HepG2 (cell line): ENCODE measurements at regions not wholly inside any gene's neighbourhood (a gene's known extent, or its start where the extent isn't known, plus 50 kb on each side); places are given as distances from the start of the nearest gene placed in this dataset.

Source experiments
- ATAC-seq: fragments of 200-7000 bp; cut with Tn5 transposase; 3 replicates; pipeline ENCODE4 v1.9.1; 2020; ENCODE audit warnings: mild to moderate bottlenecking, moderate library complexity
- BruUV-seq: library from RNA; stranded (reverse); fragments of 400-500 nt; replicated peaks from 2 replicates; lab custom pipeline; 2021; lab: Mats Ljungman, UMichigan
- CTCF ChIA-PET: fragments of 300-600 bp; formaldehyde crosslinking; extraction: SDS; loops from one replicate; lab custom pipeline; 2021; ENCODE audit warnings: low total read pairs, inconsistent platforms, low intra/inter-chr PET ratio; lab: Yijun Ruan, JAX
- POLR2A ChIA-PET: fragments of 350-600 bp; sonication (Branson Sonifier 250); formaldehyde crosslinking; loops from one replicate; lab custom pipeline; 2020; ENCODE audit warnings: antibody characterized with exemption, inconsistent platforms; lab: Yijun Ruan, JAX
- DNase-seq: peaks from one replicate; pipeline ENCODE4 v3.0.0-alpha.2; 2015; ENCODE audit warnings: low spot score
- FAIRE-seq: peaks from 3 replicates; lab custom pipeline; 2011; peaks lifted over from hg19 to GRCh38; lab: Jason Lieb, UNC
- H2AFZ ChIP-seq: one replicate; pipeline ENCODE4 v1.6.1; 2011; ENCODE audit warnings: low read length, inconsistent platforms
- H3K27ac ChIP-seq: fragments of 300-600 bp; 3 replicates; pipeline ENCODE4 v1.8.0; 2011; ENCODE audit warnings: mixed run types, mild to moderate bottlenecking, mixed read lengths, low read length, inconsistent platforms; ENCODE audit not compliant: insufficient read depth; ENCODE audit errors: extremely low read length
- H3K27me3 ChIP-seq, 2 experiments: fragments of 200-600 bp in 1 of 2; 2 replicates in 1 of 2; 3 replicates in 1 of 2; pipeline versions ENCODE4 v1.6.0 to v1.8.0; 2011; ENCODE audit warnings: low read length in 2 of 2, mild to moderate bottlenecking in 2 of 2, moderate library complexity in 2 of 2, inconsistent platforms in 1 of 2; ENCODE audit not compliant: insufficient read depth in 2 of 2, control insufficient read depth in 1 of 2
- H3K36me3 ChIP-seq, 2 experiments: fragments of 200-600 bp in 1 of 2; replicated peaks in 1 of 2; 2 replicates in 1 of 2; 3 replicates in 1 of 2; pipeline versions ENCODE4 v1.5.1 to v1.8.0; 2011; ENCODE audit warnings: low read length in 2 of 2, inconsistent platforms in 1 of 2; ENCODE audit not compliant: insufficient read depth in 2 of 2, control insufficient read depth in 1 of 2
- H3K4me1 ChIP-seq: 2 replicates; pipeline ENCODE4 v1.5.1; 2012; ENCODE audit warnings: low read length, inconsistent platforms; ENCODE audit not compliant: insufficient read depth
- H3K4me2 ChIP-seq: 2 replicates; pipeline ENCODE4 v1.6.0; 2011; ENCODE audit warnings: low read depth, low read length, inconsistent platforms
- H3K4me3 ChIP-seq, 3 experiments: fragments of 200-600 bp in 1 of 3; sonication (generic), shearing (Covaris generic) in 1 of 3; replicated peaks in 1 of 3; 2 replicates each; pipeline ENCODE4 v1.5.1; 2011 to 2016; ENCODE audit warnings: low read length in 3 of 3, inconsistent platforms in 2 of 3, low read depth in 2 of 3, mild to moderate bottlenecking in 2 of 3, control low read depth in 1 of 3, mixed read lengths in 1 of 3; ENCODE audit not compliant: insufficient read depth in 1 of 3
- H3K79me2 ChIP-seq: one replicate; pipeline ENCODE4 v1.6.1; 2011; ENCODE audit warnings: low read length, inconsistent platforms; ENCODE audit not compliant: insufficient read depth
- H3K9ac ChIP-seq: 2 replicates; pipeline ENCODE4 v1.6.0; 2011; ENCODE audit warnings: mild to moderate bottlenecking, low read depth, low read length, inconsistent platforms; ENCODE audit not compliant: insufficient read depth
- H3K9me3 ChIP-seq: 2 replicates; pipeline ENCODE4 v1.5.1; 2012; ENCODE audit warnings: mild to moderate bottlenecking, low read length
- H4K20me1 ChIP-seq: 2 replicates; pipeline ENCODE4 v1.6.0; 2011; ENCODE audit warnings: inconsistent platforms, mild to moderate bottlenecking, low read length, moderate library complexity; ENCODE audit not compliant: insufficient read depth
- NCOA5 ChIP-seq: sonication (generic); formaldehyde crosslinking; IDR thresholded peaks from 2 replicates; pipeline ENCODE4 v1.4.0; 2020; ENCODE audit warnings: missing genetic modification reagents
- NFE2L1 ChIP-seq: sonication (generic); formaldehyde crosslinking; IDR thresholded peaks from 2 replicates; pipeline ENCODE4 v1.4.0; 2020; ENCODE audit warnings: missing genetic modification reagents, mild to moderate bottlenecking, borderline replicate concordance
- PLRG1 ChIP-seq: fragments of 450-650 bp; conservative IDR thresholded peaks from 2 replicates; pipeline ENCODE4 v1.6.1; 2016
- TOE1 ChIP-seq: sonication (generic); formaldehyde crosslinking; IDR thresholded peaks from 2 replicates; pipeline ENCODE4 v1.4.0; 2020; ENCODE audit warnings: mild to moderate bottlenecking, missing genetic modification reagents
- ZFP82 ChIP-seq: sonication (generic); formaldehyde crosslinking; IDR thresholded peaks from 2 replicates; pipeline ENCODE4 v1.5.1; 2020; ENCODE audit warnings: mild to moderate bottlenecking, missing genetic modification reagents, borderline replicate concordance
- ZNF225 ChIP-seq: sonication (generic); formaldehyde crosslinking; IDR thresholded peaks from 2 replicates; pipeline ENCODE4 v1.4.0; 2020; ENCODE audit warnings: mild to moderate bottlenecking, missing genetic modification reagents
- ZNF580 ChIP-seq: IDR thresholded peaks from 2 replicates; pipeline ENCODE4 v1.6.1; 2016; ENCODE audit warnings: low read depth, borderline replicate concordance
- WGBS: methylation state at CpG from one replicate; pipeline ENCODE4 v1.1.6; 2017; ENCODE audit warnings: low lambda C conversion rate; 5-methylcytosine and 5-hydroxymethylcytosine counted together
- in situ Hi-C: cut with HindIII; loops from 2 replicates; pipeline ENCODE4 v1.10.0; 2017; ENCODE audit warnings: low pct_unique_long_range_greater_than_20kb; ENCODE audit not compliant: extremely low pct_ligation_motif_present
- intact Hi-C: fragments of 100-400 bp; cut with micrococcal nuclease; formaldehyde crosslinking; loops from one replicate; pipeline ENCODE4 v1.10.0; 2022; ENCODE audit not compliant: unreplicated experiment
- TF ChIP-seq, protein P1 (sequence below): sonication (generic); formaldehyde crosslinking; IDR thresholded peaks from 2 replicates; pipeline ENCODE4 v1.5.0; 2020; ENCODE audit warnings: mild to moderate bottlenecking, missing genetic modification reagents

- TF ChIP-seq, protein P1, sequence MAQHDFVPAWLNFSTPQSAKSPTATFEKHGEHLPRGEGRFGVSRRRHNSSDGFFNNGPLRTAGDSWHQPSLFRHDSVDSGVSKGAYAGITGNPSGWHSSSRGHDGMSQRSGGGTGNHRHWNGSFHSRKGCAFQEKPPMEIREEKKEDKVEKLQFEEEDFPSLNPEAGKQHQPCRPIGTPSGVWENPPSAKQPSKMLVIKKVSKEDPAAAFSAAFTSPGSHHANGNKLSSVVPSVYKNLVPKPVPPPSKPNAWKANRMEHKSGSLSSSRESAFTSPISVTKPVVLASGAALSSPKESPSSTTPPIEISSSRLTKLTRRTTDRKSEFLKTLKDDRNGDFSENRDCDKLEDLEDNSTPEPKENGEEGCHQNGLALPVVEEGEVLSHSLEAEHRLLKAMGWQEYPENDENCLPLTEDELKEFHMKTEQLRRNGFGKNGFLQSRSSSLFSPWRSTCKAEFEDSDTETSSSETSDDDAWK (CRISPR knock-in tag): no peak
- TF ChIP-seq PLRG1 (no peak), NCOA5 (CRISPR knock-in tag) (no peak)
These were observed 1113.2 kb upstream of the ATXN7L3B start (continued) for GRCh38 chr12:73424484-73424883.

- BruUV-seq: no TSS peak
- FAIRE-seq: no peak
These were observed 1091.8 kb upstream of the ATXN7L3B start for GRCh38 chr12:73445658-73446324.

More at GRCh38 chr12:73445658-73446324, 1091.8 kb upstream of the ATXN7L3B start:
- Histone ChIP-seq H3K36me3 (no peaks in the 10 kb centered on the region), H3K9me3 (peaks cover 58% of the 10 kb centered on the region), H4K20me1 (no peaks in the 10 kb centered on the region), H3K4me2 (no peak overlapping the region), H3K4me3 (no peak overlapping the region), H3K27me3 (no peaks in the 10 kb centered on the region), H2AFZ (no peak overlapping the region), H3K4me1 (no peaks in the 10 kb centered on the region), H3K79me2 (no peaks in the 10 kb centered on the region), H3K9ac (no peak overlapping the region), H3K27ac (no peak overlapping the region)
- ATAC-seq (no peak), DNase-seq (no peak)
- ChIA-PET POLR2A (no interaction called here), CTCF (no interaction called here)
- in situ Hi-C loops (no loop called here), intact Hi-C loops (no loop called here)
- 1% methylated on average over 2 of the region's 2 CpGs for WGBS
- TF ChIP-seq TOE1 (CRISPR knock-in tag): no peak
- no peak for TF ChIP-seq ZFP82 (CRISPR knock-in tag)
- no peak for TF ChIP-seq ZNF225
- TF ChIP-seq NFE2L1 (CRISPR knock-in tag): no peak
- TF ChIP-seq ZNF580: no peak
